ENCODE measurements at regions not wholly inside any gene's neighbourhood (a gene's known extent, or its start where the extent isn't known, plus 50 kb on each side); places are given as distances from the start of the nearest gene placed in this dataset.
"Not testable (repeated sequence)": the region's sequence is repeated elsewhere in the genome, so short reads cannot be mapped to it uniquely, and the experiment has no call there.

- Histone ChIP-seq H3K27ac (replicated peaks) (no peak overlapping the region), H3K27me3 (ENCODE audit: insufficient read depth, poor library complexity, severe bottlenecking) (no peaks in the 10 kb centered on the region), H3K4me3 (replicated peaks; ENCODE audit: insufficient read depth, low read length) (no peak overlapping the region)
- no peak for TF ChIP-seq CTCF (IDR thresholded peaks at IDR 0.05; ENCODE audit: insufficient read depth, low read length)
- TF ChIP-seq POLR2AphosphoS5 (IDR thresholded peaks at IDR 0.05; ENCODE audit: low read depth) = no peak
- TF ChIP-seq SPI1 (IDR thresholded peaks at IDR 0.05; ENCODE audit: borderline replicate concordance, low read depth) = no peak
- no peak for TF ChIP-seq GABPA (IDR thresholded peaks at IDR 0.05; ENCODE audit: low read depth)
- TF ChIP-seq, protein P1, sequence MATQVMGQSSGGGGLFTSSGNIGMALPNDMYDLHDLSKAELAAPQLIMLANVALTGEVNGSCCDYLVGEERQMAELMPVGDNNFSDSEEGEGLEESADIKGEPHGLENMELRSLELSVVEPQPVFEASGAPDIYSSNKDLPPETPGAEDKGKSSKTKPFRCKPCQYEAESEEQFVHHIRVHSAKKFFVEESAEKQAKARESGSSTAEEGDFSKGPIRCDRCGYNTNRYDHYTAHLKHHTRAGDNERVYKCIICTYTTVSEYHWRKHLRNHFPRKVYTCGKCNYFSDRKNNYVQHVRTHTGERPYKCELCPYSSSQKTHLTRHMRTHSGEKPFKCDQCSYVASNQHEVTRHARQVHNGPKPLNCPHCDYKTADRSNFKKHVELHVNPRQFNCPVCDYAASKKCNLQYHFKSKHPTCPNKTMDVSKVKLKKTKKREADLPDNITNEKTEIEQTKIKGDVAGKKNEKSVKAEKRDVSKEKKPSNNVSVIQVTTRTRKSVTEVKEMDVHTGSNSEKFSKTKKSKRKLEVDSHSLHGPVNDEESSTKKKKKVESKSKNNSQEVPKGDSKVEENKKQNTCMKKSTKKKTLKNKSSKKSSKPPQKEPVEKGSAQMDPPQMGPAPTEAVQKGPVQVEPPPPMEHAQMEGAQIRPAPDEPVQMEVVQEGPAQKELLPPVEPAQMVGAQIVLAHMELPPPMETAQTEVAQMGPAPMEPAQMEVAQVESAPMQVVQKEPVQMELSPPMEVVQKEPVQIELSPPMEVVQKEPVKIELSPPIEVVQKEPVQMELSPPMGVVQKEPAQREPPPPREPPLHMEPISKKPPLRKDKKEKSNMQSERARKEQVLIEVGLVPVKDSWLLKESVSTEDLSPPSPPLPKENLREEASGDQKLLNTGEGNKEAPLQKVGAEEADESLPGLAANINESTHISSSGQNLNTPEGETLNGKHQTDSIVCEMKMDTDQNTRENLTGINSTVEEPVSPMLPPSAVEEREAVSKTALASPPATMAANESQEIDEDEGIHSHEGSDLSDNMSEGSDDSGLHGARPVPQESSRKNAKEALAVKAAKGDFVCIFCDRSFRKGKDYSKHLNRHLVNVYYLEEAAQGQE (IDR thresholded peaks at IDR 0.05; ENCODE audit: insufficient replicate concordance, low read depth) = no peak
- no peak for DNase-seq (ENCODE audit: low read depth in 1 of 2, low spot score in 1 of 2)
These were observed 70.5 kb downstream of the KPNA2 start for GRCh38 chr17:68106085-68106484.

- no peak for DNase-seq (ENCODE audit: low read depth in 1 of 2, low spot score in 1 of 2)
- Histone ChIP-seq H3K4me3 (replicated peaks; ENCODE audit: insufficient read depth, low read length) (no peak overlapping the region), H3K27me3 (ENCODE audit: insufficient read depth, poor library complexity, severe bottlenecking) (no peaks in the 10 kb centered on the region), H3K27ac (replicated peaks) (no peak overlapping the region)
- TF ChIP-seq GABPA (IDR thresholded peaks at IDR 0.05; ENCODE audit: low read depth) (no peak), POLR2AphosphoS5 (IDR thresholded peaks at IDR 0.05; ENCODE audit: low read depth) (no peak), SPI1 (IDR thresholded peaks at IDR 0.05; ENCODE audit: borderline replicate concordance, low read depth) (no peak), CTCF (IDR thresholded peaks at IDR 0.05; ENCODE audit: insufficient read depth, low read length) (no peak)
- TF ChIP-seq, protein P1 (IDR thresholded peaks at IDR 0.05; ENCODE audit: insufficient replicate concordance, low read depth) = no peak
These were observed 71.8 kb downstream of the KPNA2 start for GRCh38 chr17:68107373-68107772.

DNA sequence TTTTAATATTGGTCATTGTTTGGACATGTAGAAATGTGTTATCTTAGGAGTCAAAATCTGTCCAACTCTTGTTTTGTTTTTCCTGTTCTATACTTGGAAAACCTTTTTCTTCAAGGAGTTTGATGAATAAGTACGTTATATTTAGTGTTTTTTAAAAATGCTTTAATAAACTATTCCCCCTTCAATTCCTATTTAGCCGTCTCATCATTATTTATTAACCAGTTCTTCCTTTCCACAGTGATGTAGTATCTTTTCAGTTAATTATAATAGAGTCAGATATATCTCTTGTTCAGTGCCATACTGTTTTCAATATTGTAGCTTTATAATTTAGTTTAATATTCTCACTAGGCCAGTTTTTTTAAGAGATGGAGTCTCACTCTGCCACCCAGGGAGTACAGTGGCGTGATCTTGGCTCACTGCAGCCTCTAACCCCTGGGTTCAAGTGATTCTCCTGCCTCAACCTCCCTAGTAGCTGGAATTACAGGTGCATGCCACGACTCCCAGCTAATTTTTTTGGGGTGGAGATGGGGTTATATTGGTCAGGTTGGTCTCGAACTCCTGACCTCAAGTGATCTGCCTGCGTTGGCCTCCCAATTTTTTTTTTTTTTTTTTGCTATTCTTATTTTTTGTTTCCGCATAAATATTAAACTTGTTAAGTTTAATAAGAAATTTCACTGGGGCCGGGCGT lies 72.9 kb downstream of the KPNA2 start:
- no peak for TF ChIP-seq SPI1 (IDR thresholded peaks at IDR 0.05; ENCODE audit: borderline replicate concordance, low read depth)
- TF ChIP-seq CTCF (IDR thresholded peaks at IDR 0.05; ENCODE audit: insufficient read depth, low read length) = no peak
- TF ChIP-seq POLR2AphosphoS5 (IDR thresholded peaks at IDR 0.05; ENCODE audit: low read depth) = no peak
- TF ChIP-seq GABPA (IDR thresholded peaks at IDR 0.05; ENCODE audit: low read depth) = no peak
- TF ChIP-seq, protein P1 (IDR thresholded peaks at IDR 0.05; ENCODE audit: insufficient replicate concordance, low read depth) = no peak
- Histone ChIP-seq H3K27ac (replicated peaks) (no peak overlapping the region), H3K4me3 (replicated peaks; ENCODE audit: insufficient read depth, low read length) (no peak overlapping the region), H3K27me3 (ENCODE audit: insufficient read depth, poor library complexity, severe bottlenecking) (no peaks in the 10 kb centered on the region)
- DNase-seq (ENCODE audit: low read depth in 1 of 2, low spot score in 1 of 2) = no peak

- not testable (repeated sequence) for H3K27me3 ChIP-seq (ENCODE audit: insufficient read depth, poor library complexity, severe bottlenecking); H3K27ac ChIP-seq (replicated peaks); H3K4me3 ChIP-seq (replicated peaks; ENCODE audit: insufficient read depth, low read length); DNase-seq (ENCODE audit: low read depth in 1 of 2, low spot score in 1 of 2)
These were observed 73.9 kb downstream of the KPNA2 start for GRCh38 chr17:68109404-68109803.

- H3K4me3 ChIP-seq (replicated peaks; ENCODE audit: insufficient read depth, low read length); DNase-seq (ENCODE audit: low read depth in 1 of 2, low spot score in 1 of 2); H3K27me3 ChIP-seq (ENCODE audit: insufficient read depth, poor library complexity, severe bottlenecking); H3K27ac ChIP-seq (replicated peaks): not testable (repeated sequence)
These were observed 80.7 kb downstream of the KPNA2 start for GRCh38 chr17:68116211-68116610.

Data from HL-60 (cell line).